Nephron (organoid): ENCODE measurements at regions not wholly inside any gene's neighbourhood (a gene's known extent, or its start where the extent isn't known, plus 50 kb on each side); places are given as distances from the start of the nearest gene placed in this dataset.

Experiments used
- H3K27ac Mint-ChIP-seq, 3 experiments: 2 replicates each; pipeline ENCODE4 v1.8.0; 2020; ENCODE audit warnings: mixed read lengths in 3 of 3, mild to moderate bottlenecking in 2 of 3, moderate library complexity in 1 of 3
- H3K27me3 Mint-ChIP-seq: 2 replicates; pipeline ENCODE4 v1.8.0; 2021; ENCODE audit warnings: low read depth, mild to moderate bottlenecking, moderate library complexity, mixed read lengths
- H3K36me3 Mint-ChIP-seq: 2 replicates; pipeline ENCODE4 v1.8.0; 2020; ENCODE audit warnings: low read depth, mixed read lengths
- H3K4me1 Mint-ChIP-seq: 2 replicates; pipeline ENCODE4 v1.8.0; 2020; ENCODE audit warnings: mixed read lengths
- H3K4me3 Mint-ChIP-seq, 3 experiments: 2 replicates each; pipeline ENCODE4 v1.8.0; 2020; ENCODE audit warnings: mild to moderate bottlenecking in 3 of 3, mixed read lengths in 3 of 3, moderate library complexity in 2 of 3
- H3K9me3 Mint-ChIP-seq: 2 replicates; pipeline ENCODE4 v1.8.0; 2020; ENCODE audit warnings: mixed read lengths
- TF ChIP-seq, protein P1 (sequence below), 3 experiments: fragments of 200-600 bp; sonication (generic); IDR thresholded peaks; one replicate each; pipeline ENCODE4 v1.5.0; 2021; ENCODE audit warnings: antibody characterized with exemption in 3 of 3; ENCODE audit not compliant: unreplicated experiment in 3 of 3

DNA sequence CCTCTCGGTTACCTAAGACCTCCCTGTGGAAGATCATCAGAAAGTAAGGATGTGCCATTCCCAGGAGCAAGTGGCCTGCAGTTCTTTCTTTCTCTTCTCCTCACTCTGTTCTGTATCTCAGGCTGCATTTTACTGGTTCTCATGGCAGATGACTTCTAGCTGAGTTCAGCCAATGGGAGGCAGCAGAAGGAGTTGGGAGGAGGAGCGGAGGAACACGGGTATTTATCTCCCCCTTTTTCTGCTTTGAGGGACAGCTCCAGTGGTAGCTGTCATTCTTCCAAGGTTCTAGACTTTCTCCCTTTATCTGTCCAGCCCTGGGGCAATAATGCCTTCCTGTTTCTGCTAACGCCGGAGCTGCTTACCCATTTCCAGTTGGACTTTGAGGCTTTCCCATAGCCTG is 339.9 kb downstream of the NR2F2 start:
- peaks cover 3% of the 10 kb centered on the region for H3K9me3 Mint-ChIP-seq
- H3K4me3 Mint-ChIP-seq = no peak overlapping the region
- no peaks in the 10 kb centered on the region for H3K4me1 Mint-ChIP-seq
- H3K36me3 Mint-ChIP-seq = no peaks in the 10 kb centered on the region
- no peaks in the 10 kb centered on the region for H3K27me3 Mint-ChIP-seq
- TF ChIP-seq, protein P1, sequence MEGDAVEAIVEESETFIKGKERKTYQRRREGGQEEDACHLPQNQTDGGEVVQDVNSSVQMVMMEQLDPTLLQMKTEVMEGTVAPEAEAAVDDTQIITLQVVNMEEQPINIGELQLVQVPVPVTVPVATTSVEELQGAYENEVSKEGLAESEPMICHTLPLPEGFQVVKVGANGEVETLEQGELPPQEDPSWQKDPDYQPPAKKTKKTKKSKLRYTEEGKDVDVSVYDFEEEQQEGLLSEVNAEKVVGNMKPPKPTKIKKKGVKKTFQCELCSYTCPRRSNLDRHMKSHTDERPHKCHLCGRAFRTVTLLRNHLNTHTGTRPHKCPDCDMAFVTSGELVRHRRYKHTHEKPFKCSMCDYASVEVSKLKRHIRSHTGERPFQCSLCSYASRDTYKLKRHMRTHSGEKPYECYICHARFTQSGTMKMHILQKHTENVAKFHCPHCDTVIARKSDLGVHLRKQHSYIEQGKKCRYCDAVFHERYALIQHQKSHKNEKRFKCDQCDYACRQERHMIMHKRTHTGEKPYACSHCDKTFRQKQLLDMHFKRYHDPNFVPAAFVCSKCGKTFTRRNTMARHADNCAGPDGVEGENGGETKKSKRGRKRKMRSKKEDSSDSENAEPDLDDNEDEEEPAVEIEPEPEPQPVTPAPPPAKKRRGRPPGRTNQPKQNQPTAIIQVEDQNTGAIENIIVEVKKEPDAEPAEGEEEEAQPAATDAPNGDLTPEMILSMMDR (IDR thresholded peaks at IDR 0.05; ENCODE audit: unreplicated experiment in 3 of 3) = no peak
- no peak overlapping the region for H3K27ac Mint-ChIP-seq

DNA sequence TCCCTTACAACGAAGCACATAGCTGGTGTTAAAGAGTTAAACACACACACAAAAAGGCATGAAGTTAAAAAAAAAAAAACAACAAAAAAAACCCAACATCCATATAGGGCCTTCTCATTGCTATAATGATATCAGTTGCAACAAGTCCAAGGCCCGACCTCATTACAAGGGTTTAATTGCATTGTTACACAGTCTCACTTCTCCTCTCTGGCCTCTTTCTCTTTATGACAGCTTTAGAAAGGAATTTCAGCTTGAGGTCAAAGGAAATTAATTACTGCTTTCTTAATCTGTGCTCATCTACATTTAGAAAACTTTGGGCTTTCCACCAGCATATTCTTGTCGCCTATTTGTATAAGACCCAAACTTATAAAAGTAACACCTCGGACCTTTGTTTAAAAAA is 342.1 kb downstream of the NR2F2 start:
- no peak overlapping the region for H3K27ac Mint-ChIP-seq
- no peaks in the 10 kb centered on the region for H3K27me3 Mint-ChIP-seq
- H3K4me3 Mint-ChIP-seq = no peak overlapping the region
- no peaks in the 10 kb centered on the region for H3K4me1 Mint-ChIP-seq
- TF ChIP-seq, protein P1 (IDR thresholded peaks at IDR 0.05; ENCODE audit: unreplicated experiment in 3 of 3) = no peak
- H3K36me3 Mint-ChIP-seq = no peaks in the 10 kb centered on the region
- no peaks in the 10 kb centered on the region for H3K9me3 Mint-ChIP-seq

DNA sequence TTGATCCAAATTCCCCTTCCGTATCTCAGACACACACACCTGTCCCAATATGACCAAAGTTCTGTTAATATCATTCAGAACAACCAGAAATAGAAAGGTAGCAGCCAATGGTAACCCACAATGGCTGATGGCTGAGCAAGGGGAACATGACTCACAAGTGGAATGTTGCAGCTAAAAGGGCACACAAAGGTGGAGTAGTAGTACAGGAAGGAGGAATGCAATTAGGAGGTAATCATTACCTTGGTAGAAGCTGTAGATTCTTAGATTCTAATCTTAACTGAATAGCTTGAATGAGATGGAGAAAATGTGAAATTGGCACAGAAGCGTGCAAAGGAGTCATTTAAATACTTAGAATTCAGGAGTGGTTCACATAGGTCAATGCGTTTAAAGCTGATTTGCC is 347.9 kb downstream of the NR2F2 start:
- no peaks in the 10 kb centered on the region for H3K4me1 Mint-ChIP-seq
- H3K27ac Mint-ChIP-seq = no peak overlapping the region
- no peak overlapping the region for H3K4me3 Mint-ChIP-seq
- no peaks in the 10 kb centered on the region for H3K36me3 Mint-ChIP-seq
- H3K9me3 Mint-ChIP-seq = no peaks in the 10 kb centered on the region
- TF ChIP-seq, protein P1 (IDR thresholded peaks at IDR 0.05; ENCODE audit: unreplicated experiment in 3 of 3) = no peak
- peaks cover 3% of the 10 kb centered on the region for H3K27me3 Mint-ChIP-seq

DNA sequence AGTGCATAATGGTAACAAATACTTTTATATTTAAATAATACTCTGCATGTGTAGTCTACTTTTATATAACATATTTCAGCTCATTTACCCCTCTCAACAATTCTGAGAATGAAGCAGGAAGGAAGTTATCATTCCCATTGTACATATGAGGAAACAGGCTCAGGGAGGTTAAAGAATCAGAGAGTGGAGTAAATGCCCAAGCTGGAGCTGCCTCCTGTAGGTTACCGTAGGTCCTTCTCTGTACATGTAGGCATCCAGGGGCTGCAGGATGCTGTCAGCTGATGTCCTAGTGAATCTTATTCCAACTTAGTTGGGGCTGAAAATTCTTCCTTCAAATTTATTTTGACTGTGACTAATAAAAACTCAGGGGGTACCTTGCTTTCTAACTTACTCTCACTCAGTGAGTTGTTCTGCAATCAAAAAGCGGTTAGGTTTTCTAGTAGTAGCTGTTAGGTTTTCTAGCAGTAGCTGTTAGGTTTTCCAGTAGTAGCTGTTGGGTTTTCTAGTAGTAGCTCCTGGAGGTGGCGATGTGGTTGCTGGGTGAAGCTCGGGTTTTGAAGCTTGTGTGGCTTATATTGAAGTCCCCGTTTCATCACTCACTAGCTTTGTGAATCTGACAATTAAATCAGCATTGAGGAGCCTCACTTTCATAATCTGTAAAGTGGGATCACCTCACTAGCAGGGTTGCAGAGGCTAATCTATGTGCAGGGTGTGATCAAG is 357.0 kb downstream of the NR2F2 start:
- no peaks in the 10 kb centered on the region for H3K36me3 Mint-ChIP-seq
- H3K4me3 Mint-ChIP-seq = no peak overlapping the region
- peaks cover 4% of the 10 kb centered on the region for H3K27me3 Mint-ChIP-seq
- peaks cover 9% of the 10 kb centered on the region for H3K4me1 Mint-ChIP-seq
- TF ChIP-seq, protein P1 (IDR thresholded peaks at IDR 0.05; ENCODE audit: unreplicated experiment in 3 of 3) = no peak
- H3K9me3 Mint-ChIP-seq = no peaks in the 10 kb centered on the region
- no peak overlapping the region for H3K27ac Mint-ChIP-seq

DNA sequence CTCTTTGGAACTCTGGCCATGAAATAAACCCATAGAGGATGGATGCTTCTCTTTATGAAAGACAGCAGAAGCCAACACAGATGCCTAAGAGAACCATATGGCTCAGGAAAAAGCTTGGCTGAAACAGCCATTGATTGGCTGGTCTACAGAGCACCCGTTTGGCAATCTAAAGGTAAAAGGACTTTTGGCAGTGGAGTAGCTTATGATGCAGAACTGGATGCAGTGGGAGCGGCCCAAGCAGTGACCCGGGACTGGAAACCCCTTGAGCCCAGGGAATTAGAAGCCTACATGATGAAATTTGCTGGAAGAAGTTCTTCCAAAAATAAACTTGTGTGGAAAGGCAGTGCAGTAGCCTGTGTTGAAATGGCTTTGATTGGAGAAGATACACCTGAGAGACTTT is 360.2 kb downstream of the NR2F2 start:
- H3K4me1 Mint-ChIP-seq = peaks cover 21% of the 10 kb centered on the region
- H3K36me3 Mint-ChIP-seq = no peaks in the 10 kb centered on the region
- H3K27ac Mint-ChIP-seq = peak overlapping the region in 1 of 3 experiments; percentile 47
- TF ChIP-seq, protein P1 (IDR thresholded peaks at IDR 0.05; ENCODE audit: unreplicated experiment in 3 of 3) = no peak
- no peak overlapping the region for H3K4me3 Mint-ChIP-seq
- peaks cover 4% of the 10 kb centered on the region for H3K27me3 Mint-ChIP-seq
- H3K9me3 Mint-ChIP-seq = no peaks in the 10 kb centered on the region

DNA sequence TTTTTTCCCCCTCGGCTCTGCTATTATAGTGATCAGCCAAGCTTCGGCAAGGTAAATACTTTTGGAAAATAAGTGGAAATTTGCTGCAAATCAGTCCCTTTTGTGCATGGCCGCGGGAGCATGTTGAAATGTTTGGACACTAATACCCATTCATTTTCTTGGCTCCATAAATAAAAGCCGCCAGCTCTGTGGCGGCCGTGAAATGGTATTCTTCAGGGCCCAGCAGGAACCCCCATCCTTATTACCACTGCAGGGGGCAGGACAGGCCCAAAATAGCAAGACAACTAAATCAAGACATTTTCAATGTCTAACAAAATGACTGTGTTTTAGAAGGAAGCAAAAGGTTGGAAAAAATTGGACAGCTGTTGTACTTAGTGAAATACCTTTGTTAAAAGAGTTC is 362.3 kb downstream of the NR2F2 start:
- Mint-ChIP-seq H3K27me3 (peaks cover 8% of the 10 kb centered on the region), H3K4me3 (no peak overlapping the region), H3K27ac (peak overlapping the region in 2 of 3 experiments; percentile 37 to 50), H3K4me1 (peaks cover 31% of the 10 kb centered on the region), H3K9me3 (no peaks in the 10 kb centered on the region), H3K36me3 (no peaks in the 10 kb centered on the region)
- TF ChIP-seq, protein P1 (IDR thresholded peaks at IDR 0.05; ENCODE audit: unreplicated experiment in 3 of 3) = no peak
